ENCODE measurements at regions not wholly inside any gene's neighbourhood (a gene's known extent, or its start where the extent isn't known, plus 50 kb on each side); places are given as distances from the start of the nearest gene placed in this dataset.

DNA sequence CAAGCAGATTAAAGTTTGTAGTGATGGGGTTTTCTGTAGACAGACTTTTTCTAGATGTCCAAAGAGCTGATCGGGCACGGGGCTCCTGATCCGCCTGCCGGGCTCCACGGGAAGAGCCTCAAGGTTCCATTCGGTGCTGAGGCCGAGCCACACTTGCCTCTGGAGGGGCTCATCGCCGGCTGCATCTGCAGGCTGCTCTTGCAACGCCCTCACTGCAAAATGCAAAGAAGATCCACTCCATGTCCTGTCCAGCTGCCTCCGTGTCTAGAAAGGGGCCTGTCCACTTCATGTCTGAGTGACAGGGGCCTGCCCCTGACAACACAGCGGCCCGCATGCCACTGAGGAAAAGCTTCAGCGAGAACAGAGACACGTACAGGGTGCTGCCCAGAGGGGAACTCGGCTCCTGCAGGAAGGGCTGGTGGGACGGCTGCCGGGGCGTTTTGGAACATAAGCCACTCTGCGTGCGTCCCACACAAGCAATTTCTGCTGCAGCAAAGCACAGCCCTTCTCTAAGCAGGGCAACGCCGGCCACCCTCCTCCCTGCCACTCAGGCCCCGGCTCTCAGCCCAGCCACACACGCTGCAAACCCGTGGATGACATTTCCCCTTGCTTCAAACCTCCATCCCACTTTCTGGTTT lies 53.6 kb upstream of the CTDP1 start:
- no peak for DNase-seq (ENCODE audit: low spot score in 2 of 2)
- TF ChIP-seq POLR2AphosphoS5 (IDR thresholded peaks at IDR 0.05) (no peak), EP300 (IDR thresholded peaks at IDR 0.05) (no peak), POLR2A (IDR thresholded peaks at IDR 0.05) (no peak)
- TF ChIP-seq, protein P1, sequence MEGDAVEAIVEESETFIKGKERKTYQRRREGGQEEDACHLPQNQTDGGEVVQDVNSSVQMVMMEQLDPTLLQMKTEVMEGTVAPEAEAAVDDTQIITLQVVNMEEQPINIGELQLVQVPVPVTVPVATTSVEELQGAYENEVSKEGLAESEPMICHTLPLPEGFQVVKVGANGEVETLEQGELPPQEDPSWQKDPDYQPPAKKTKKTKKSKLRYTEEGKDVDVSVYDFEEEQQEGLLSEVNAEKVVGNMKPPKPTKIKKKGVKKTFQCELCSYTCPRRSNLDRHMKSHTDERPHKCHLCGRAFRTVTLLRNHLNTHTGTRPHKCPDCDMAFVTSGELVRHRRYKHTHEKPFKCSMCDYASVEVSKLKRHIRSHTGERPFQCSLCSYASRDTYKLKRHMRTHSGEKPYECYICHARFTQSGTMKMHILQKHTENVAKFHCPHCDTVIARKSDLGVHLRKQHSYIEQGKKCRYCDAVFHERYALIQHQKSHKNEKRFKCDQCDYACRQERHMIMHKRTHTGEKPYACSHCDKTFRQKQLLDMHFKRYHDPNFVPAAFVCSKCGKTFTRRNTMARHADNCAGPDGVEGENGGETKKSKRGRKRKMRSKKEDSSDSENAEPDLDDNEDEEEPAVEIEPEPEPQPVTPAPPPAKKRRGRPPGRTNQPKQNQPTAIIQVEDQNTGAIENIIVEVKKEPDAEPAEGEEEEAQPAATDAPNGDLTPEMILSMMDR (IDR thresholded peaks at IDR 0.05), result no peak
- no peaks in the 10 kb centered on the region for H3K9me3 ChIP-seq
- H3K27me3 ChIP-seq, result no peaks in the 10 kb centered on the region
- peaks cover 5% of the 10 kb centered on the region for H3K4me1 ChIP-seq
- no peaks in the 10 kb centered on the region for H3K36me3 ChIP-seq
- H3K4me3 ChIP-seq, result no peak overlapping the region
- no peak overlapping the region for H3K27ac ChIP-seq
- 82% methylated on average over 26 of the region's 26 CpGs for WGBS

DNA sequence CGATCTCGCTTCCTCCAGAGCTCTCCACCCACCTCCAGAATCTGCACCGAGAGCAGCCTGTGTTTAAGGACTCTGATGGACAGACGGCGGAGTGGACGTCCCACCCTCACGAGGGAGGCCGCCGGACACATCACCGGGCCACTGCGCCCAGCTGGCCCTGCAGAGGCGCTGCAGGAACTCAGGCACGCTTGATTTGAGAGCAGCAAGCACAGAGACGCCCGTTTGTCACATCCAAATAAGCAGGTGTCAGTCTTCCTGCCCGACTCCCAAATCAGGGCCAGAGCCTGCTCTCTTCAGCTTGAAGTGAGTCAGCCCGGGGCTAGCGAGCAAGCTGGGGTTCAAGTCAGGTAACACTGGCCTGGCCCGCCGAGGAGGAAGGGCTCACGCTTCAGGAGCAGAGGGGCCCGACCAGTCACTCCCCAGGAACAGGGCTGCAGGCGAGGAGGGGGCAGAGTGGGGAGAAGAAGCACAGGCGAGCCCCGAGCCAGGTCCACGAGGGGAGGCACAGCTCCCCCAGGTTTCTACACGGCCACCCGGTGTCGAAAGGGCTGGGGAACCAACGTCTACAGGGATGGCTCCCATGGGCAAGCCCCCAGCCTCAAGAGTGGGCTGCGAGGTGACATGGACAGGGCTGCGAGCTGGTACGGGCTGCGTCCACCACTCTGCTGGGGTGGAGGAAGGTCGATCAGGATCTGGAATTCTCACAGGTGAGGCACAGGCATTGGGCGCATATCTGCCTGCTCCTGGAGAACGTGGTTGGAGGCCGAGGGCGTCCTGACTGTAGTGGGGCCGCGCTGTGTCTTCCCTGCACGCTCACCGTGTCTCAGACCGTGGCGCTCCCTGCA lies 52.5 kb upstream of the CTDP1 start:
- TF ChIP-seq, protein P1 (IDR thresholded peaks at IDR 0.05), result no peak
- no peak for TF ChIP-seq POLR2AphosphoS5 (IDR thresholded peaks at IDR 0.05)
- no peak for TF ChIP-seq POLR2A (IDR thresholded peaks at IDR 0.05)
- TF ChIP-seq EP300 (IDR thresholded peaks at IDR 0.05), result no peak
- Histone ChIP-seq H3K9me3 (no peaks in the 10 kb centered on the region), H3K4me1 (peaks cover 5% of the 10 kb centered on the region), H3K36me3 (no peaks in the 10 kb centered on the region), H3K4me3 (no peak overlapping the region), H3K27me3 (no peaks in the 10 kb centered on the region), H3K27ac (no peak overlapping the region)
- peak in 1 of 2 donors; percentile 21 for DNase-seq (ENCODE audit: low spot score in 2 of 2)
- WGBS, result 87% methylated on average over 26 of the region's 45 CpGs

DNA sequence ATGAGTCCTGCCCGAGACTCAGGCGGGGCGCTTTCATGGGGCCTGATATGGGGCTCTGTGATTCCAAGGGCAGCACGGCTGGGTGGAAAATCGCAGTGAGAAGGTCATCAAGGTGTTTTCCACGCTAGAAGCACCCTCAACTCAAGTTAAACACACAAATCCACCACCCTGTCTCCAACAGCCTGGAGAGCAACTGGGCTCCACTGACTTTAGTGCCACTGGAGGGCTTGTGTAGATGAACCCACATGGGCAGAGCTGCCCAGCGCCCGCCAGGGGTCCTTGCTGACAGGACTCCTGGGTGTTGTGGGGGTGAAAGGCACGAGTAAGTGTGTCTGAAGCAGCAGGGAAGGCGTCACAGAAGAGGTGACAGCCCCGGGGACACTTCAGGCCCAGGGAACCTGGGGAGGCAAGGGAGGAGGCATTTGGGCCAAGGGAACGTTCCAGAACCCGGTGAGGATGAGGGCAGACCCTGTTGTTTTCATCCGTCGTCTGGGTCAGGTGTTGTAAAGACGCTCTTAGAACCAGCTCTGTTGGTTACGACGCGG lies 51.8 kb upstream of the CTDP1 start:
- Histone ChIP-seq H3K27ac (no peak overlapping the region), H3K36me3 (no peaks in the 10 kb centered on the region), H3K4me3 (no peak overlapping the region), H3K4me1 (peaks cover 5% of the 10 kb centered on the region), H3K27me3 (no peaks in the 10 kb centered on the region), H3K9me3 (no peaks in the 10 kb centered on the region)
- DNase-seq (ENCODE audit: low spot score in 2 of 2), result no peak
- WGBS, result 95% methylated on average over 13 of the region's 19 CpGs
- TF ChIP-seq EP300 (IDR thresholded peaks at IDR 0.05) (no peak), POLR2A (IDR thresholded peaks at IDR 0.05) (no peak), POLR2AphosphoS5 (IDR thresholded peaks at IDR 0.05) (no peak)
- TF ChIP-seq, protein P1 (IDR thresholded peaks at IDR 0.05), result no peak

DNA sequence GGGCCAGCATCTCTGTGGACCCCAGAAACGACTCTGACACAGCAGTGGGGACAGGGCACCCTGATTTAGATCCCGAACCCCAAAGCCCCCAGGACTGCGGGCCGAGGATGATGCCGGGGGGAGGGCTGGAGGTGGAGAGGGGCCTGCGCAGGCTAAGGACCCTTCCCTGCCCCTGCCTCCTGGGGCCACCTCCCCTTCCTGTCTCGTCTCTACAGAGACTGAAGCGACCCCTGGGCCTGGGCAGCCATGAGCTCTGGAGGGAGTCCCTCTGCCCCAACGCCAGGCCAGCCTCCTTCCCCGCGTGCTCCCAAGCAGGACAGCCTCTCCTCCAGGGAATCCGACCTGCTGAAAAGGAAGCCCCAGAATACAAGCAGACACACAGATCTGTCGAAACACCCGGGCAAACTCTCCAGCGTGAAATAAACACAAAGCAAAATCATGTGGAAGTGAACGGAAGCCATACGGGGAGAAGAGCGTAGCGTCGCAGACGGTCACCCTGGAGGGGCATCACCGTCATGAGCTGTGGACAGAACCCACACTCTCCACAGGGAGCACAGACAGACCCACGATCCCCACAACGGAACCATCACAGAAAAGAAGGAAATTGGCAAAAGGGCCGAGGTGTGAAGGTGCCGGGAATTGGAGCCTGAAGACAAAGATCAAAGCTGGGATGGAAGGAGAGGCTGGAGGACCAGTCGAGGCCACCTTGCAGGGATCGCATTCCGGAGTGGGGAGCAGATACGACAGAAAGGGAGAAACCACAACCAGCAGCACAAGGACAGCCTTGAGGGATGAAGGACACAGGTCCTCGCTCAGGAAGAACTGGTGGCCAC lies 51.0 kb upstream of the CTDP1 start:
- H3K9me3 ChIP-seq, result no peaks in the 10 kb centered on the region
- no peak overlapping the region for H3K4me3 ChIP-seq
- 85% methylated on average over 30 of the region's 31 CpGs for WGBS
- H3K27ac ChIP-seq, result no peak overlapping the region
- TF ChIP-seq EP300 (IDR thresholded peaks at IDR 0.05) (no peak), POLR2A (IDR thresholded peaks at IDR 0.05) (no peak), POLR2AphosphoS5 (IDR thresholded peaks at IDR 0.05) (no peak)
- TF ChIP-seq, protein P1 (IDR thresholded peaks at IDR 0.05), result no peak
- DNase-seq (ENCODE audit: low spot score in 2 of 2), result peak in 1 of 2 donors; percentile 72
- no peaks in the 10 kb centered on the region for H3K36me3 ChIP-seq
- peaks cover 5% of the 10 kb centered on the region for H3K4me1 ChIP-seq
- H3K27me3 ChIP-seq, result no peaks in the 10 kb centered on the region

Data from suprapubic skin (tissue), 4 donors.